ENCODE measurements at regions not wholly inside any gene's neighbourhood (a gene's known extent, or its start where the extent isn't known, plus 50 kb on each side); places are given as distances from the start of the nearest gene placed in this dataset.

GRCh38 chr21:27739187-27739586 is 772.3 kb upstream of the ADAMTS5 start:
- no peak overlapping the region for H3K27ac Mint-ChIP-seq
- CTCF ChIA-PET: no interaction called here
- ATAC-seq (ENCODE audit: low read depth) (no peak), DNase-seq (no peak)
- H3K4me1 Mint-ChIP-seq: no peaks in the 10 kb centered on the region
- peaks cover 18% of the 10 kb centered on the region for H3K9me3 Mint-ChIP-seq
- no peak for TF ChIP-seq CTCF (IDR thresholded peaks at IDR 0.05)
- no peaks in the 10 kb centered on the region for H3K27me3 Mint-ChIP-seq
- no peak overlapping the region for H3K4me3 Mint-ChIP-seq
- H3K36me3 Mint-ChIP-seq (ENCODE audit: low read depth): no peaks in the 10 kb centered on the region
- intact Hi-C loops (cut with micrococcal nuclease): no loop called here
- POLR2A ChIA-PET: no interaction called here

- Mint-ChIP-seq H3K27ac (no peak overlapping the region), H3K4me3 (no peak overlapping the region), H3K27me3 (no peaks in the 10 kb centered on the region), H3K9me3 (peaks cover 19% of the 10 kb centered on the region), H3K4me1 (no peaks in the 10 kb centered on the region), H3K36me3 (ENCODE audit: low read depth) (no peaks in the 10 kb centered on the region)
- intact Hi-C loops (cut with micrococcal nuclease): no loop called here
- TF ChIP-seq CTCF (IDR thresholded peaks at IDR 0.05): no peak
- ATAC-seq (ENCODE audit: low read depth) (no peak), DNase-seq (no peak)
- POLR2A ChIA-PET: no interaction called here
- CTCF ChIA-PET: no interaction called here
Measured at GRCh38 chr21:27735699-27736098, 768.8 kb upstream of the ADAMTS5 start.

- Mint-ChIP-seq H3K27me3 (no peaks in the 10 kb centered on the region), H3K36me3 (ENCODE audit: low read depth) (no peaks in the 10 kb centered on the region), H3K9me3 (peaks cover 15% of the 10 kb centered on the region), H3K27ac (no peak overlapping the region), H3K4me1 (no peaks in the 10 kb centered on the region), H3K4me3 (no peak overlapping the region)
- DNase-seq: no peak
- no peak for TF ChIP-seq CTCF (IDR thresholded peaks at IDR 0.05)
- CTCF ChIA-PET: no interaction called here
- POLR2A ChIA-PET: no interaction called here
- intact Hi-C loops (cut with micrococcal nuclease): no loop called here
- no peak for ATAC-seq (ENCODE audit: low read depth)
Measured at GRCh38 chr21:27734146-27734545, 767.3 kb upstream of the ADAMTS5 start.

GRCh38 chr21:27725916-27726315 is 759.0 kb upstream of the ADAMTS5 start:
- Mint-ChIP-seq H3K36me3 (ENCODE audit: low read depth) (no peaks in the 10 kb centered on the region), H3K4me1 (no peaks in the 10 kb centered on the region), H3K9me3 (peaks cover 6% of the 10 kb centered on the region), H3K27me3 (no peaks in the 10 kb centered on the region), H3K4me3 (no peak overlapping the region), H3K27ac (no peak overlapping the region)
- no peak for TF ChIP-seq CTCF (IDR thresholded peaks at IDR 0.05)
- no peak for DNase-seq
- ChIA-PET POLR2A (no interaction called here), CTCF (no interaction called here)
- ATAC-seq (ENCODE audit: low read depth): no peak
- intact Hi-C loops (cut with micrococcal nuclease): no loop called here

GRCh38 chr21:27722095-27722494 is 755.2 kb upstream of the ADAMTS5 start:
- Mint-ChIP-seq H3K27me3 (no peaks in the 10 kb centered on the region), H3K9me3 (peaks cover 2% of the 10 kb centered on the region), H3K36me3 (ENCODE audit: low read depth) (no peaks in the 10 kb centered on the region), H3K27ac (no peak overlapping the region), H3K4me1 (no peaks in the 10 kb centered on the region), H3K4me3 (no peak overlapping the region)
- DNase-seq (no peak), ATAC-seq (ENCODE audit: low read depth) (no peak)
- ChIA-PET POLR2A (no interaction called here), CTCF (no interaction called here)
- TF ChIP-seq CTCF (IDR thresholded peaks at IDR 0.05): no peak
- intact Hi-C loops (cut with micrococcal nuclease): no loop called here

Data from activated B cell treated with CpG ODN at 0.5 μM for 24 hours (primary cell).